NOMO-1 (cell line): ENCODE measurements at regions not wholly inside any gene's neighbourhood (a gene's known extent, or its start where the extent isn't known, plus 50 kb on each side); places are given as distances from the start of the nearest gene placed in this dataset.

Experiments
- DNase-seq, 2 experiments: peaks; one replicate each; lab custom pipeline; 2025; ENCODE audit not compliant: unreplicated experiment in 2 of 2; lab: John Stamatoyannopoulos, UW

DNA sequence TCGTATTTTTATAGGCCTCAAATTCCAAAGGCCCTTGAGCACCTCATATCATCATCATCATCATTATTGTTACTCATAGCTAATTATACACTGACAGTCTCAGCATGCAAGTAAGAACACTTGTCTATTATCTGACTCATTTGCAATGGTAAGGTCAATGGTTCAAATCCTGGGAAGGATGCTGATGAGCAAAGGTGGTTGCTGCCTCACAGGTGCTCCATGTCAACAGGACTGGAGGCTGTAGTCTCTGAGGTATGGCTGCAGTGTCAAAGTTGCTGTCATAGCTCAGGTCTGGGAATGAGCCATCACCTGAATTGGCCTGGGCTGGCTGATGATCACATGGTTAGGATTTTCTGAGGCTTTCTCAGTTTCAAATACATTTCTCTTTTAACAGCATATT is 379.3 kb downstream of the BCL11A start:
- DNase-seq, result no peak

DNA sequence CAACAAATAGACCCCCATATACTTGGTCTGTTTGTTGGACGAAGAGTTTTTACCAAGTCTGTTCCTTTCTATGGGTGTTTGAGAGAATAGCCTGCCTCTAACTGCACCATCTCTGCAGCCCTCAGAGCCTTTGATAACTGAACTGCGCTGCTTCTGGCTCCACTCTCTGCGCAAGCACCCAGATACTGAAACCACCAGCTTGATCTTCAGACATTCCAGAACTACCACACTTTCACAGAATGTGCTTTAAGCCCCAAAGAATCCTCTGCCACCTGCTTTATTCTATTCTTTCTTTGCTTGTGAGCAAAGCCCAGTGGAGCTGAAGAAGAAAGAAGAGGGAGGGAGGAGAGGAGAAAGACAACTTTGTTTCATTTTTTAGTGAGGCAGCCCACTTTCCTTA is 380.7 kb downstream of the BCL11A start:
- DNase-seq, result no peak

DNA sequence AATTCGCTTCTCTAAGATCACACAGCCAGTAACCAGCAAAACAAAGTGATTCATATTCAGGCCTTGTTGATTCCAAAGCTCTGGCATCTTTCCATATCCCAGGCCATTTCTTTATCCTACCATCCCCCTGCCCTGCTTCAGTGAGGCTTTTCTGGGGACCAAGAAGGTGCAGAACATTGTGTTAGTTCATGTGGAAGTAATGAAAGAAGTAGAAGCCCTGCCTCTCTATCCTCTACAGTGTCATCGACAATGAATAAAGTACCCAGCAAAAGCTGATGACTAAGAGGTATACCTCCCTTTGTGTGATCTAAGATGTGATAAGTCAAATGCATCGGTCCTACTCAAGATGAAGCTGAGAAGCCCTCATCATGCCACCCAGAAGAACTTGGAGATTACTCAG is 383.2 kb downstream of the BCL11A start:
- DNase-seq, result no peak

- no peak for DNase-seq
Observed at GRCh38 chr2:60168247-60168646, 385.2 kb downstream of the BCL11A start.

- no peak for DNase-seq
Observed at GRCh38 chr2:60167089-60167488, 386.4 kb downstream of the BCL11A start.

DNA sequence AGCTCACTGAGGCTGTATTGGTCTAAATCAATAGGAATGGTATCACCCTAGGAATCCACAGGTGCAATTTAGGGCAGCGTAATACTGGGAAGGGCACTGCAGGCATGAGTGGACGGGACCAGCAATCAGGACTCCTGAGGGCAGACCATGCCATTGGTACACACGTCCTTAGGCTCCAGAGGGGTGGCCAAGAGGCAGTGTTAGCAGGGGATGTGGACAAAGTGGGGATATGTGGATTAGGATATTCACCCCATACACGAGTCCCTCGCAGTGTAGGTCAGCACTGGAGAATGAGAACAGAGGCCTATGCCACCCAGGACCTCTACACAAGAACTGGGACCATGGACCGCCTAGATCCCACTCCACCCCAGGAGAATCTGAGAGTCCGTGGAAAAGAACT is 389.8 kb downstream of the BCL11A start:
- no peak for DNase-seq

DNA sequence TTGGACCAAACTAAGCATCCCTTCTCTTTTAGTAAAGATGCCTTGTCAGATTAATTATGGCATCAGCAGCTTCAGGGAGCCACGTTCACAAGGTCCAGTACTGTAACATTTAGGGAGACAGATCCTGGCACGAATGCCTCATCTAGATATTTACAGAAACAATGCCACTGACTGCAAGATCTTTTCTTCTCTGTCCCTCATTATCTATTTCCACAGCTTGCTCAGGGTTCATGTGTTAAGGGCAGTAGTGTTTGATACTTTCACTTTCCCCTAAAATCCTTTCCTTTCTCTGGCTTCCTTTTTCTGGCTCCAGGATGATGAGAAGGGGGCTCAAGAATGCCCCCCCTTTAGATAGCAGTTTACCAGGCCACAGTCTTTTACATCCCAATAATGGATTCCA is 393.9 kb downstream of the BCL11A start:
- DNase-seq, result no peak

DNA sequence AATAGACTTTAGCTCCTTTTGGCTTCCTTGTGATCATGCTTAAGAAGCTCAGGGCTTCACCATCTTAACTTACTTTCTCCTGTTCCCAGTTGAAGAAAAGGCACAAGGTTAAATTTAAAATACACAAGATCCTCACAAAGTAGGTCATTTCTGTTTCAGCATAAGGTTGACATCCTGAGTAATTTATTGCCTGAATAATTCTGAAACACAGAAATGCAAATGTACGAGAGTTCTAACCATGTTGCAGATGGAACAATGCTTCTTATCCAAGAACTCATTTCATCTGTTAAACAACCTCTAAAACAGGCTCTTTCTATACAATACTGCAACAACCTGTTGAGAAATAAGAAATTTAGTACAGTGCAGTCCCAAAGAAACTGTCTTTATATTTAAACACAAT is 395.2 kb downstream of the BCL11A start:
- no peak for DNase-seq

DNA sequence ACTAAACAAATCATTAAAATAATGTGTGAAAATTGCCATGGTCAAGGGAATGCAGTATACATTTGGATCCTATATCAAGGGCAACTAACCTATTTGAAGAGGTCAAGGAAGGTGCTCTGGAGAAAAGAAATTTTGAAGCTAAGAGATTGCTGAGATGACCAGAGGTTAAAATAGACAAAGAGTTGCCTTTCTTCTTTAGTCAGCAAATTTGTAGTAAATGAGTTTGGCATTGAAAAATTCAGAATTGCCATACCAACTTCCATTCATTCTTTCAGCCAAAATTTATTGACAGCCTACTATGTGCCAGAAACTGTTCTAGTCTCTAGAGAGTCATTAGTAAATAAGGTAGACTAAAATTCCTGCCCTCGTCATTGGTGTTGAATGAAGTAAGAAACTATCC is 396.2 kb downstream of the BCL11A start:
- no peak for DNase-seq

- peak in 1 of 2 experiments; percentile 23 for DNase-seq
Observed at GRCh38 chr2:60154142-60154541, 399.3 kb downstream of the BCL11A start.

DNA sequence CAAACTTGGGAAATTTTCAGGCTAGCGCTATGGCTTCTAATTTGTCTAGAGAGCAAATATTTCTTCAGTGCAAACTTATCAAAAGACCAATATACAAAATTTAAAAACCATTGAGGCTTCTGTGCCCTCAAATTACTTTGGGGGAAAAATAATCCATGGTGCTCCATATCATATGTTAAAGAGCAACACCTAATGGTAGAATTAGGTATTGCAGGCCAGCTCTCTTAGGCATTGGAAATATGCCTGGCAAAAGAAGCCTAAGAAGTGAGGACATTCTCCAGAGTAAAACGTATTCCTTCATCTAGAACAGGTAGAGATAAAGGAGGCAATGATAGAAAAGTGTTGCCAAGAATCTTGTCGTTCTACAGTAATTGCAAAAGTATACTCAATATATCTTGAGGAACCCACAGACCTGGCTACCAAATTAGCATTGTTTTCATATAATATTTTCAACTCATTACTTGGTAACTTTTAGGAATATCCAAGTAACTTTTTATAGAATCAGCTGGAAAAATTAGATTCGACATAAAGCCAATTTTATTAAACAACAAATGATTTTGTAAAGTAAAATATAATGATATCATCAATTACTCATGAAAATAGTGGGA is 401.1 kb downstream of the BCL11A start:
- DNase-seq, result peak in 1 of 2 experiments; percentile 24

DNA sequence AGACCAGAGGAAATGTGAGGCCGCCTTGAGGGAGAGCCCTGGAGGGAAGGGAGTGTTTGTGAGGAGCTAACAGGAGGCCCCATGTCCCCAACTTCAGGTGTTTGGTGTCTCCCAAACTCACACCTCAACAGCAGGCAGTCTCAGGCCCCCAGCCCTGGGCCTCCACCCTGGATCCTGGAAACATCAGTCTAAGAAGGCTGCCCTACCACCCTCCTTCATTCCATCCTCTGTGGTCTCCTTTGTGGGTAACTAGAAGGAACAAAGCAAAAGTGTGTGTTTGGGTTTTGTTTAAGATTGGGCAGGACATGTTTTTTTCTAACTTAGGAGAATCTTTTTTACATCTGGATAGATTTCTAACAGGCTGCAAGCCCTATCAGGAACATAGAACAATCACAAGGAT is 404.3 kb downstream of the BCL11A start:
- DNase-seq, result no peak

GRCh38 chr2:60148716-60149115 is 404.7 kb downstream of the BCL11A start:
- peak; percentile 19 to 65 for DNase-seq

DNA sequence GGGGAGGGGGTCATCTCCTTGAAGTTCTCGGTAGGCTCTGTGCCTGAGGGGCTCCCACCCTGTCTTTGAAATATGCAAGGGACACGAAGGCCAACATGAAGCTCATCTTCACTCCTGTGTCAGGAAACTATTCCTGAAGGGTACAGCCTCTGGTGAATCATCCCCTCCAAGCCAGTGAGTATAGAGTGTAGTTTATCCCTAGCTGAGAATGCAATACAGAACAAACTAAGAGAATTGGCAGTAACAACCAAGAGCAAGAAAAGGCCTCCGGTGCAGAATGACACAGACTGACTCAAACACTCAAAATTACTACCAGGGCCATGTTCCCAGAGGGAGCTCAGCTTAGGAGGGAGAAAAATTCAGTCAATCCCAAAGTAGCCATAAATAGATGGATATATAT is 413.3 kb downstream of the BCL11A start:
- DNase-seq, result no peak

DNA sequence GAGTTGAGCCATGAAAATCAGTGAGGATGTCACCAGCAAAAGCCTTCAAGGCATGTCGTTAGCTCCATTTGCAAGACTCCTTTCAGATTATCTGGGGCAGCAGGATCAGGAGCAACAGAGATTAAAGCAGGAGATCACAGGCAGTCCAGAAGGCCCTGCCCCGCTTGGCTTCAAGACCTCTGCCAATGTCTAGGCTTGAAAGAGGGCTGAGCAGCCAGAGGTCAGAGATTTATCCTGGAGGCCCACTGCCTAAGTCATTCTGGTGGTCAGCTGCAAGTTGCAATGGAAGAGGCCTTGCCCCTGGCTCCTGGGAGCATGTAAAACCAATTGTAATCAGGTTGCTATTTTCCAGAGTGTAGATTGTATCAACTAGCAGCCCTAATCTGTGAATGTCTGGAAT is 416.5 kb downstream of the BCL11A start:
- no peak for DNase-seq

- no peak for DNase-seq
Observed at GRCh38 chr2:60127191-60127590, 426.3 kb downstream of the BCL11A start.

DNA sequence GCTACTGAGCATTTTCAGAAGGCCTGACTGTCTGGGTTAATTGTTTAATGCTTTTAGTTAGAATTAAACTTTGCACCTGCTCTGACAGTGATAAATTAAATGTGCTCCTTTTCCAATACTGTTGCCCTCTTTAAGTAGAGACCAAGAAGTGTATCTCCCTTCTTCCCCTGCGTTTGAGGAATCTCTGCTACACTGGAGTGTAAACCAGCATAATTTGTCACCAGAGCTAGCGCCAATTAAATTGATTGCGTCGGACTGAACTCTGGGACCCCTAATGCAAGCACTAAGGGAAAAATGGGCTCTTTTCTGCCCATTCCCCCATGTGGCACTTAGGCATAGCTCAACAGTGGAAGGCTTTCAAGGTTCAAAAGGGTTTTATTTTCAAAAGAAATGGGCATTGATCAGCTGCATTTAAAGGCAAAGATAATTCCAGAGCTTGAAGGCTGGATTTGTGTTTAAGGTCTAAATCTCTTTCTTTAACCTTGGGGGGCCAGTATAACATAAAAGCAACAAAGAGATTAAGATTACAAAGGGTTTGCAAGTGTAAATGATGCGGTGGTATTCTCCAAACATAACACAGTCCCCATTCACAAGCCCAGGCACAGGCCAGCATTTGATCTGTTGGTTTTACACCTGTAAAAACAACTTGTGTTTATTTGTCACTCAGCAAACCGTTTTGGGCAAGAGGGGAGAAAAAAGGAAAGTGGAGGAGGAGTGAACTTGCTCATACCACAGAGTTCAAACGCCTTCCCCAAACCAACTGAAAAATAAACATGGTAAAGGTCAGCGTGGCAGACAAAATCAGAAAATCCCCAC is 427.6 kb downstream of the BCL11A start:
- DNase-seq, result no peak

GRCh38 chr2:60119778-60120177 is 433.7 kb downstream of the BCL11A start:
- peak in 1 of 2 experiments; percentile 11 for DNase-seq

- DNase-seq, result no peak
Observed at GRCh38 chr2:60118917-60119316, 434.5 kb downstream of the BCL11A start.

DNA sequence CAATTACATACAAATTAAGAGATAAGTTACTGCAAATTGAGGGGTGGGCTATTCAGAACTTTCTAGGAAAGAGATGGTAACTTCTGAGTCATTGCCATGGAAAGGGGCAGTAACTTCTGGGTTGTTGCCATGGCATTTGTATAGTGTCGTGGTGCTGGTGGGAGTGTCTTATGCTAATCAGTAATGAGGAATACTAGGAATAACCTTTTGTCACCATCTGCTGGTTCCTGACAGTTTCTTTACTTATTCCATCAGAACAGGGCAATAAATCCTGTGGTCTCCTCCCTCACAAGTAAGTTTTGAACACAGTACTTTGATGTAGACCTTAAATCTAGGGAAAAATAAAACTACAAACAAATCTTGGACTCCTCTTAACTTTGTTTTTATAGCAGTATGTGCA is 435.4 kb downstream of the BCL11A start:
- DNase-seq, result no peak

- no peak for DNase-seq
Observed at GRCh38 chr2:60116161-60116875, 437.1 kb downstream of the BCL11A start.

DNA sequence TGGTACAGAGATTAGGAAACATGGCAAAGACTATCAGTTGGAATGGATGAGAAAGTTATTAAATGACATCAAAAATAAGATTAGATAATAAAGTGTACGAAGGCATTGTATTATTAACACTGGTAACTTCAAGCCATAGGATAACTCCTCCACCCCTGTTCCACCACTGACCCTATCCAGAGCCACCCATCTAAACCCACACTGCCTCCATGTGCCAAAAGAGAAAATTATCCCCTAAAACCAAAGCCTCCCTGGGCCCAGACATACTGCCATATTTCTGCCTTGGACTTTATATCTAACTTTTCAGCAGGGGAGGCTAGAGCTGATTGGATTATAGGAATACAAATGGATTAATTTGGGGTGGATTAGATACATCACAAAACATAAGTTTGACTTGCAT is 443.7 kb downstream of the BCL11A start:
- no peak for DNase-seq
